Esophagus (tissue), 2 donors: ENCODE measurements at regions not wholly inside any gene's neighbourhood (a gene's known extent, or its start where the extent isn't known, plus 50 kb on each side); places are given as distances from the start of the nearest gene placed in this dataset.

Experiments used
- H3K27ac ChIP-seq, 2 donors: one replicate each; pipeline ENCODE4 v1.5.1; 2013; ENCODE audit warnings: low read depth in 2 of 2, mild to moderate bottlenecking in 2 of 2, inconsistent platforms in 1 of 2, low read length in 1 of 2, moderate library complexity in 1 of 2
- H3K27me3 ChIP-seq, 2 donors: one replicate each; pipeline ENCODE4 v1.6.1; 2013; ENCODE audit warnings: low read length in 2 of 2, control low read depth in 1 of 2, mild to moderate bottlenecking in 1 of 2; ENCODE audit not compliant: insufficient read depth in 2 of 2, control insufficient read depth in 1 of 2
- H3K36me3 ChIP-seq, 2 donors: one replicate each; pipeline ENCODE4 v1.6.1; 2013; ENCODE audit warnings: low read length in 1 of 2; ENCODE audit not compliant: control insufficient read depth in 2 of 2, insufficient read depth in 2 of 2
- H3K4me1 ChIP-seq, 2 donors: one replicate each; pipeline ENCODE4 v1.6.1; 2013; ENCODE audit warnings: low read length in 1 of 2; ENCODE audit not compliant: control insufficient read depth in 2 of 2, insufficient read depth in 2 of 2
- H3K4me3 ChIP-seq, 2 donors: one replicate each; pipeline ENCODE4 v1.5.1; 2013; ENCODE audit warnings: low read length in 2 of 2, mild to moderate bottlenecking in 2 of 2, low read depth in 1 of 2, moderate library complexity in 1 of 2
- H3K9me3 ChIP-seq, 2 donors: one replicate each; pipeline ENCODE4 v1.6.1; 2013; ENCODE audit warnings: mild to moderate bottlenecking in 2 of 2, low read depth in 1 of 2, low read length in 1 of 2, moderate library complexity in 1 of 2; ENCODE audit not compliant: control insufficient read depth in 2 of 2, insufficient read depth in 1 of 2
- WGBS, 2 donors: extraction: QIAGEN DNeasy Blood & Tissue Kit; methylation state at CpG; one replicate each; pipeline ENCODE4 v1.1.7; 2013; 5-methylcytosine and 5-hydroxymethylcytosine counted together
- donor health status: healthy with polysubstance abuse.
- donor health status: Bipolar disorder and iron deficiency.

DNA sequence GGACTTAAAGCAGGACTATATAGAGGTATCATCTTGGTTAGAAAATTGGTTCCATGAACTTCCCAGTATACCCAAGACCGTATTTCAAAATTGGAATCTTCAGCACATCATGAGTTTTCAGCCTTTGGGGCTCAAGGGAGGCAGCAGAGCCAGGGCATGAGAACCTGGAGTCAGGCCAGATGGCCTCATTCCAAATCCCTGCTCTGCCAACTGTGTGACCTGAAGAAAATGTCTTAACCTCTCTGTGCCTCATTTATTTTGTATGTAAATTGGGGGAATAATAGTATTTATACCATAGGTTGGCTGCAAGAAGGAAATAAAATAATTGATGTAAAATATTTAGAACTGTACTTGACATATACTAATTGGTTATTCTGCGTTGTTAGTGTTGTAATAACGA is 987.6 kb downstream of the TBC1D22A start:
- Histone ChIP-seq H3K4me1 (no peaks in the 10 kb centered on the region), H3K27me3 (peaks cover 0 to 4% of the 10 kb centered on the region in 2 donors), H3K4me3 (no peak overlapping the region), H3K36me3 (no peaks in the 10 kb centered on the region), H3K27ac (no peak overlapping the region), H3K9me3 (no peaks in the 10 kb centered on the region)
- 77 to 84% methylated on average over 3 of the region's 3 CpGs for WGBS, 2 donors

DNA sequence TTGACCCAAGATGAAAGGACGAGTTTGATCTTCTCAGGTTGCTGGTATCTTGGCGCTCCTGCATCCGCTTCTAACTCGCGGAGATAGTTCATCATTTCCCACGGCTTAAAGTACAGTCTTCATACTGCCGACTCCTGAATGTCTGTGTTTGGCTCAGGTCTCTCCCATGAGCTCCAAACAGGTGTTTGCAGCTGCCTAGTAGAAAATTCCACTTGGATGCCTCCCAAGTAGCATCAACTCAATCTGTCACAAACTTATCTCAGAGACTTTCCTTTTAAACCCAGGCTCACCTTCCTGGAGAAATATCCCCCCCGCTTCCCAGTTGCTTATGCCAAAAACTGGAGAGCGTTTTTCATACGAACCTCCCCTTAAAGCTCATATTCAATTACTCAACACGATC is 986.5 kb downstream of the TBC1D22A start:
- Histone ChIP-seq H3K27me3 (peaks cover 0 to 4% of the 10 kb centered on the region in 2 donors), H3K4me3 (no peak overlapping the region), H3K36me3 (no peaks in the 10 kb centered on the region), H3K9me3 (no peaks in the 10 kb centered on the region), H3K27ac (no peak overlapping the region), H3K4me1 (no peaks in the 10 kb centered on the region)
- WGBS, 2 donors, result 64 to 66% methylated on average over 11 of the region's 11 CpGs

- 48 to 49% methylated on average over 6 of the region's 6 CpGs for WGBS, 2 donors
- no peaks in the 10 kb centered on the region for H3K36me3 ChIP-seq
- H3K27me3 ChIP-seq, result peaks cover 0 to 4% of the 10 kb centered on the region in 2 donors
- no peak overlapping the region for H3K27ac ChIP-seq
- no peaks in the 10 kb centered on the region for H3K4me1 ChIP-seq
- no peaks in the 10 kb centered on the region for H3K9me3 ChIP-seq
- no peak overlapping the region for H3K4me3 ChIP-seq
Measured at GRCh38 chr22:47748271-47748670, 985.8 kb downstream of the TBC1D22A start.

GRCh38 chr22:47740109-47740805 is 977.8 kb downstream of the TBC1D22A start:
- Histone ChIP-seq H3K4me3 (no peak overlapping the region), H3K36me3 (no peaks in the 10 kb centered on the region)
- WGBS, 2 donors, result 83% methylated on average over 10 of the region's 10 CpGs

DNA sequence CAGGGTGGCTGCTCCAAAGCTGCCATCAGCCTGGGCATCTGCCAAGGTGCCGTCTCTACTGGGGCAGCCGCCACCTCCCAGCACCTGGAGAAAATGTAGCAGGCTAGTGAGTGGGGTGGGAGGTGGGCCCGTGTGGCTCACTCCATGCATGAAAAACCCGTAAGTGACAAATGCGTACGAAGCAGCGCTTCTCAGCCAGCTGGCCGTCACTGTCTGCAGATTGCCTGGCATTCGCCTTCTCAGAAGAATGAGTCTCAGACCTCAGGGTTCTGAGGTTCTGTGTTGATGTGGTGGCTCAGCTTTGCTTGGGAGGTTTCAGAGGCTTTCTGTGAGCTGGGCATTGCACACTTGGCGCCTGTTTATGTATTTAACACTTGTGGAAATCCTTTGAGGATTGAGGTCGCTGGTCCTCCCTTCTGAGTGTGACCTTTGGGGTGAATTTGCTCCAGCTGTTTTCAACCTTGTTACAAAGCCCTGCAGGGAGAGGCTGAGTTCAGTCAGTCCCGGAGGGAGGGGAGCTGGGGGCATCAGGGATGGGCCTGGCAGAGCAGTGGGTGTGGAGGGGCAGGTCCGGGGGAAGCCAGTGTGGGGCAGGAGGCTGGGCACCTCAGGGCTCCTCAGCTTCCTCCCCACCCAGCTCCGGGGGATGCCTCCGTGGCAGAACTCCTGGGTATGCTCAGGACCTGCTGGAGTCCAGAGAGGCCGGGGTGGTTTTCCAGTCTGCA is 977.0 kb downstream of the TBC1D22A start:
- Histone ChIP-seq H3K9me3 (no peaks in the 10 kb centered on the region), H3K27me3 (peaks cover 0 to 4% of the 10 kb centered on the region in 2 donors), H3K27ac (no peak overlapping the region), H3K4me1 (peaks cover 0 to 4% of the 10 kb centered on the region in 2 donors), H3K4me3 (no peak overlapping the region), H3K36me3 (no peaks in the 10 kb centered on the region)
- 65% methylated on average over 16 of the region's 16 CpGs for WGBS, 2 donors

More at GRCh38 chr22:47740109-47740805, 977.8 kb downstream of the TBC1D22A start:
- H3K27ac ChIP-seq, result no peak overlapping the region
- H3K27me3 ChIP-seq, result peaks cover 0 to 4% of the 10 kb centered on the region in 2 donors
- H3K4me1 ChIP-seq, result peaks cover 0 to 4% of the 10 kb centered on the region in 2 donors
- no peaks in the 10 kb centered on the region for H3K9me3 ChIP-seq

DNA sequence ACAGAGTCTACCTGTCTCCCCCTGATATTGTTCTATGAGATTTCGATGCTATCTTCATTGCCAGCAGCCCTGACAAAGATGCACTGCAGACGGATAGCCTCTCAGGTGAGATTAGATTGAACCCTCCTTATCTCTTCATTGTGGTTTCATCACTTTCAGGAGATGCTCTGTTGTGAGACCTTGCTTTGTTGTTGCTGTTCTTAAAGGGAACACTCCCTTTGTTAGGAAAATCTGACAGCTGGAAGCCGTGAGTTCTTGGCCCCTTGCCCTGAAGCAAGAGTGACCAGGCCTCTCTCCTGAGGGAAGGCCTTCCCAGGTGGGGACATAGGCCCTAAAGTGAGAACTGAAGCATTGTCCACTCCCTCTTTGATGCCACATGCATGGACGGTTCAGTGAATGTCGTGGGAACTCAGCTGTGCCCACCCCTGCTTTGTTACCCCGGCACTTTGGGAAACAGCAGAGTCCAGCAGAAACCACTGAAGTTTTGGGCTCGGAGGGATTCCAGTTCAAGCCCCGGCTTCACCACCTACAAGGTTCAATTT is 976.1 kb downstream of the TBC1D22A start:
- Histone ChIP-seq H3K9me3 (no peaks in the 10 kb centered on the region), H3K4me1 (peaks cover 0 to 4% of the 10 kb centered on the region in 2 donors), H3K27me3 (peaks cover 0 to 4% of the 10 kb centered on the region in 2 donors), H3K36me3 (no peaks in the 10 kb centered on the region), H3K4me3 (no peak overlapping the region), H3K27ac (no peak overlapping the region)
- WGBS, 2 donors, result 61 to 68% methylated on average over 8 of the region's 8 CpGs

- Histone ChIP-seq H3K9me3 (no peaks in the 10 kb centered on the region), H3K36me3 (no peaks in the 10 kb centered on the region), H3K27ac (no peak overlapping the region), H3K4me3 (no peak overlapping the region), H3K4me1 (peaks cover 0 to 4% of the 10 kb centered on the region in 2 donors), H3K27me3 (peaks cover 0 to 4% of the 10 kb centered on the region in 2 donors)
- WGBS, 2 donors, result 62% methylated on average over 15 of the region's 15 CpGs
Measured at GRCh38 chr22:47736186-47737034, 974.0 kb downstream of the TBC1D22A start.

GRCh38 chr22:47734511-47734910 is 972.1 kb downstream of the TBC1D22A start:
- Histone ChIP-seq H3K27me3 (peaks cover 0 to 4% of the 10 kb centered on the region in 2 donors), H3K9me3 (peaks cover 0 to 2% of the 10 kb centered on the region in 2 donors), H3K4me3 (no peak overlapping the region), H3K27ac (no peak overlapping the region), H3K4me1 (peaks cover 0 to 4% of the 10 kb centered on the region in 2 donors), H3K36me3 (no peaks in the 10 kb centered on the region)
- 86 to 89% methylated on average over 7 of the region's 7 CpGs for WGBS, 2 donors

- no peak overlapping the region for H3K27ac ChIP-seq
- no peaks in the 10 kb centered on the region for H3K27me3 ChIP-seq
- H3K4me3 ChIP-seq, result no peak overlapping the region
- no peaks in the 10 kb centered on the region for H3K36me3 ChIP-seq
- 46 to 55% methylated on average over 1 of the region's 1 CpG for WGBS, 2 donors
- peaks cover 2 to 3% of the 10 kb centered on the region in 2 donors for H3K9me3 ChIP-seq
- no peaks in the 10 kb centered on the region for H3K4me1 ChIP-seq
Measured at GRCh38 chr22:47727641-47728040, 965.2 kb downstream of the TBC1D22A start.
